ENCODE measurements at regions not wholly inside any gene's neighbourhood (a gene's known extent, or its start where the extent isn't known, plus 50 kb on each side); places are given as distances from the start of the nearest gene placed in this dataset.
A peak's percentile ranks its signal among the peaks of the same experiment; 100 is the strongest.

DNA sequence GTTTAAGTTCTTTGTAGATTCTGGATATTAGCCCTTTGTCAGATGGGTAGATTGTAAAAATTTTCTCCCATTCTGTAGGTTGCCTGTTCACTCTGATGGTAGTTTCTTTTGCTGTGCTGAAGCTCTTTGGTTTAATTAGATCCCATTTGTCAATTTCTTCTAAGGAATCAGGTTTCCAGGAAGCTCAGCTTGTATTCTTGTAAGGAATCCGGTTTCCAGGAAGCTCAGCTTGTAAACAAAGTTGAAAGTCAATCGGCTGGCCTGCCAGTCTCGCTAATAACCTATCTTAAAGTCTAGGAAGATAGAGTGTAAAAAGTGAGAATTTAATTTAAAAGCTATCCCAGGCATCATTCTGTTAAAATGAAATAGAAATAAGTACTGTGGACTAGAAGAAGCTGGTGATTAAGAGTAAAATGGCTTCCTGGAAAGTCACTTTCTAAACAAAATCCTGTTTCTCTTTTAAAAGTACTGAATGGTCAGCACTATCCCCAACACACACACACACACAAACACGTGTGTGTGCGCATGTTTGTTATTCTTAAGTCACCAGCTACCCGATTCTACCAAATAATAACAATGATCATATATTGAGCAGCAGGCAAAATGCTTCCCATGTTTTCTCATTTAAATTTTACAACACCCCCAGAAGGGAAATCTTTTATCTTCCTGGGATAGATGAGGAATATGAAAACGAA, 171.7 kb downstream of the PAPSS1 start:
- H3K36me3 Mint-ChIP-seq (ENCODE audit: low read depth) = no peaks in the 10 kb centered on the region
- TF ChIP-seq, protein P1, sequence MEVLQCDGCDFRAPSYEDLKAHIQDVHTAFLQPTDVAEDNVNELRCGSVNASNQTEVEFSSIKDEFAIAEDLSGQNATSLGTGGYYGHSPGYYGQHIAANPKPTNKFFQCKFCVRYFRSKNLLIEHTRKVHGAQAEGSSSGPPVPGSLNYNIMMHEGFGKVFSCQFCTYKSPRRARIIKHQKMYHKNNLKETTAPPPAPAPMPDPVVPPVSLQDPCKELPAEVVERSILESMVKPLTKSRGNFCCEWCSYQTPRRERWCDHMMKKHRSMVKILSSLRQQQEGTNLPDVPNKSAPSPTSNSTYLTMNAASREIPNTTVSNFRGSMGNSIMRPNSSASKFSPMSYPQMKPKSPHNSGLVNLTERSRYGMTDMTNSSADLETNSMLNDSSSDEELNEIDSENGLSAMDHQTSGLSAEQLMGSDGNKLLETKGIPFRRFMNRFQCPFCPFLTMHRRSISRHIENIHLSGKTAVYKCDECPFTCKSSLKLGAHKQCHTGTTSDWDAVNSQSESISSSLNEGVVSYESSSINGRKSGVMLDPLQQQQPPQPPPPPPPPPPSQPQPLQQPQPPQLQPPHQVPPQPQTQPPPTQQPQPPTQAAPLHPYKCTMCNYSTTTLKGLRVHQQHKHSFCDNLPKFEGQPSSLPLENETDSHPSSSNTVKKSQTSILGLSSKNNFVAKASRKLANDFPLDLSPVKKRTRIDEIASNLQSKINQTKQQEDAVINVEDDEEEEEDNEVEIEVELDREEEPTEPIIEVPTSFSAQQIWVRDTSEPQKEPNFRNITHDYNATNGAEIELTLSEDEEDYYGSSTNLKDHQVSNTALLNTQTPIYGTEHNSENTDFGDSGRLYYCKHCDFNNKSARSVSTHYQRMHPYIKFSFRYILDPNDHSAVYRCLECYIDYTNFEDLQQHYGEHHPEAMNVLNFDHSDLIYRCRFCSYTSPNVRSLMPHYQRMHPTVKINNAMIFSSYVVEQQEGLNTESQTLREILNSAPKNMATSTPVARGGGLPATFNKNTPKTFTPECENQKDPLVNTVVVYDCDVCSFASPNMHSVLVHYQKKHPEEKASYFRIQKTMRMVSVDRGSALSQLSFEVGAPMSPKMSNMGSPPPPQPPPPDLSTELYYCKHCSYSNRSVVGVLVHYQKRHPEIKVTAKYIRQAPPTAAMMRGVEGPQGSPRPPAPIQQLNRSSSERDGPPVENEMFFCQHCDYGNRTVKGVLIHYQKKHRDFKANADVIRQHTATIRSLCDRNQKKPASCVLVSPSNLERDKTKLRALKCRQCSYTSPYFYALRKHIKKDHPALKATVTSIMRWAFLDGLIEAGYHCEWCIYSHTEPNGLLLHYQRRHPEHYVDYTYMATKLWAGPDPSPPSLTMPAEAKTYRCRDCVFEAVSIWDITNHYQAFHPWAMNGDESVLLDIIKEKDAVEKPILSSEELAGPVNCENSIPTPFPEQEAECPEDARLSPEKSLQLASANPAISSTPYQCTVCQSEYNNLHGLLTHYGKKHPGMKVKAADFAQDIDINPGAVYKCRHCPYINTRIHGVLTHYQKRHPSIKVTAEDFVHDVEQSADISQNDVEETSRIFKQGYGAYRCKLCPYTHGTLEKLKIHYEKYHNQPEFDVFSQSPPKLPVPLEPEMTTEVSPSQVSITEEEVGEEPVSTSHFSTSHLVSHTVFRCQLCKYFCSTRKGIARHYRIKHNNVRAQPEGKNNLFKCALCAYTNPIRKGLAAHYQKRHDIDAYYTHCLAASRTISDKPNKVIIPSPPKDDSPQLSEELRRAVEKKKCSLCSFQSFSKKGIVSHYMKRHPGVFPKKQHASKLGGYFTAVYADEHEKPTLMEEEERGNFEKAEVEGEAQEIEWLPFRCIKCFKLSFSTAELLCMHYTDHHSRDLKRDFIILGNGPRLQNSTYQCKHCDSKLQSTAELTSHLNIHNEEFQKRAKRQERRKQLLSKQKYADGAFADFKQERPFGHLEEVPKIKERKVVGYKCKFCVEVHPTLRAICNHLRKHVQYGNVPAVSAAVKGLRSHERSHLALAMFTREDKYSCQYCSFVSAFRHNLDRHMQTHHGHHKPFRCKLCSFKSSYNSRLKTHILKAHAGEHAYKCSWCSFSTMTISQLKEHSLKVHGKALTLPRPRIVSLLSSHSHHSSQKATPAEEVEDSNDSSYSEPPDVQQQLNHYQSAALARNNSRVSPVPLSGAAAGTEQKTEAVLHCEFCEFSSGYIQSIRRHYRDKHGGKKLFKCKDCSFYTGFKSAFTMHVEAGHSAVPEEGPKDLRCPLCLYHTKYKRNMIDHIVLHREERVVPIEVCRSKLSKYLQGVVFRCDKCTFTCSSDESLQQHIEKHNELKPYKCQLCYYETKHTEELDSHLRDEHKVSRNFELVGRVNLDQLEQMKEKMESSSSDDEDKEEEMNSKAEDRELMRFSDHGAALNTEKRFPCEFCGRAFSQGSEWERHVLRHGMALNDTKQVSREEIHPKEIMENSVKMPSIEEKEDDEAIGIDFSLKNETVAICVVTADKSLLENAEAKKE (CRISPR knock-in tag; IDR thresholded peaks at IDR 0.05) = no peak
- no peak for TF ChIP-seq NANOG (IDR thresholded peaks at IDR 0.05; ENCODE audit: borderline replicate concordance)
- TF ChIP-seq, protein P2, sequence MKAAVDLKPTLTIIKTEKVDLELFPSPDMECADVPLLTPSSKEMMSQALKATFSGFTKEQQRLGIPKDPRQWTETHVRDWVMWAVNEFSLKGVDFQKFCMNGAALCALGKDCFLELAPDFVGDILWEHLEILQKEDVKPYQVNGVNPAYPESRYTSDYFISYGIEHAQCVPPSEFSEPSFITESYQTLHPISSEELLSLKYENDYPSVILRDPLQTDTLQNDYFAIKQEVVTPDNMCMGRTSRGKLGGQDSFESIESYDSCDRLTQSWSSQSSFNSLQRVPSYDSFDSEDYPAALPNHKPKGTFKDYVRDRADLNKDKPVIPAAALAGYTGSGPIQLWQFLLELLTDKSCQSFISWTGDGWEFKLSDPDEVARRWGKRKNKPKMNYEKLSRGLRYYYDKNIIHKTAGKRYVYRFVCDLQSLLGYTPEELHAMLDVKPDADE (IDR thresholded peaks at IDR 0.05) = no peak
- no peak for TF ChIP-seq STAT1 (IDR thresholded peaks at IDR 0.05; ENCODE audit: unreplicated experiment)
- no peak for TF ChIP-seq EZH2phosphoT487 (IDR thresholded peaks at IDR 0.05; ENCODE audit: unreplicated experiment)
- TF ChIP-seq, protein P3, sequence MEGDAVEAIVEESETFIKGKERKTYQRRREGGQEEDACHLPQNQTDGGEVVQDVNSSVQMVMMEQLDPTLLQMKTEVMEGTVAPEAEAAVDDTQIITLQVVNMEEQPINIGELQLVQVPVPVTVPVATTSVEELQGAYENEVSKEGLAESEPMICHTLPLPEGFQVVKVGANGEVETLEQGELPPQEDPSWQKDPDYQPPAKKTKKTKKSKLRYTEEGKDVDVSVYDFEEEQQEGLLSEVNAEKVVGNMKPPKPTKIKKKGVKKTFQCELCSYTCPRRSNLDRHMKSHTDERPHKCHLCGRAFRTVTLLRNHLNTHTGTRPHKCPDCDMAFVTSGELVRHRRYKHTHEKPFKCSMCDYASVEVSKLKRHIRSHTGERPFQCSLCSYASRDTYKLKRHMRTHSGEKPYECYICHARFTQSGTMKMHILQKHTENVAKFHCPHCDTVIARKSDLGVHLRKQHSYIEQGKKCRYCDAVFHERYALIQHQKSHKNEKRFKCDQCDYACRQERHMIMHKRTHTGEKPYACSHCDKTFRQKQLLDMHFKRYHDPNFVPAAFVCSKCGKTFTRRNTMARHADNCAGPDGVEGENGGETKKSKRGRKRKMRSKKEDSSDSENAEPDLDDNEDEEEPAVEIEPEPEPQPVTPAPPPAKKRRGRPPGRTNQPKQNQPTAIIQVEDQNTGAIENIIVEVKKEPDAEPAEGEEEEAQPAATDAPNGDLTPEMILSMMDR (conservative IDR thresholded peaks at IDR 0.05; ENCODE audit: low read depth in 2 of 2) = no peak
- TF ChIP-seq, protein P4, sequence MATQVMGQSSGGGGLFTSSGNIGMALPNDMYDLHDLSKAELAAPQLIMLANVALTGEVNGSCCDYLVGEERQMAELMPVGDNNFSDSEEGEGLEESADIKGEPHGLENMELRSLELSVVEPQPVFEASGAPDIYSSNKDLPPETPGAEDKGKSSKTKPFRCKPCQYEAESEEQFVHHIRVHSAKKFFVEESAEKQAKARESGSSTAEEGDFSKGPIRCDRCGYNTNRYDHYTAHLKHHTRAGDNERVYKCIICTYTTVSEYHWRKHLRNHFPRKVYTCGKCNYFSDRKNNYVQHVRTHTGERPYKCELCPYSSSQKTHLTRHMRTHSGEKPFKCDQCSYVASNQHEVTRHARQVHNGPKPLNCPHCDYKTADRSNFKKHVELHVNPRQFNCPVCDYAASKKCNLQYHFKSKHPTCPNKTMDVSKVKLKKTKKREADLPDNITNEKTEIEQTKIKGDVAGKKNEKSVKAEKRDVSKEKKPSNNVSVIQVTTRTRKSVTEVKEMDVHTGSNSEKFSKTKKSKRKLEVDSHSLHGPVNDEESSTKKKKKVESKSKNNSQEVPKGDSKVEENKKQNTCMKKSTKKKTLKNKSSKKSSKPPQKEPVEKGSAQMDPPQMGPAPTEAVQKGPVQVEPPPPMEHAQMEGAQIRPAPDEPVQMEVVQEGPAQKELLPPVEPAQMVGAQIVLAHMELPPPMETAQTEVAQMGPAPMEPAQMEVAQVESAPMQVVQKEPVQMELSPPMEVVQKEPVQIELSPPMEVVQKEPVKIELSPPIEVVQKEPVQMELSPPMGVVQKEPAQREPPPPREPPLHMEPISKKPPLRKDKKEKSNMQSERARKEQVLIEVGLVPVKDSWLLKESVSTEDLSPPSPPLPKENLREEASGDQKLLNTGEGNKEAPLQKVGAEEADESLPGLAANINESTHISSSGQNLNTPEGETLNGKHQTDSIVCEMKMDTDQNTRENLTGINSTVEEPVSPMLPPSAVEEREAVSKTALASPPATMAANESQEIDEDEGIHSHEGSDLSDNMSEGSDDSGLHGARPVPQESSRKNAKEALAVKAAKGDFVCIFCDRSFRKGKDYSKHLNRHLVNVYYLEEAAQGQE (IDR thresholded peaks at IDR 0.05; ENCODE audit: unreplicated experiment) = no peak
- no peak for TF ChIP-seq JUNB (IDR thresholded peaks at IDR 0.05; ENCODE audit: unreplicated experiment)
- Histone ChIP-seq H3K4me2 (peak overlapping the region; percentile 25; the same call in 1 of the 2 replicates), H4K20me1 (replicated peaks; ENCODE audit: insufficient read depth) (no peaks in the 10 kb centered on the region), H3K27me3 (ENCODE audit: insufficient read depth) (no peaks in the 10 kb centered on the region), H3K27ac (ENCODE audit: low read depth) (no peak overlapping the region; the same call in 1 of the 2 replicates), H2AFZ (no peak overlapping the region), H3K36me3 (ENCODE audit: insufficient read depth) (no peaks in the 10 kb centered on the region), H3K79me2 (replicated peaks; ENCODE audit: insufficient read depth) (no peaks in the 10 kb centered on the region), H3F3A (replicated peaks; ENCODE audit: low read depth) (no peaks in the 10 kb centered on the region), H3K4me3 (no peak overlapping the region), H3K4me1 (ENCODE audit: insufficient read depth) (0 out of 2 replicates have a peak, but pooled peaks cover 6% of the 10 kb centered on the region), H3K9me2 (ENCODE audit: insufficient read depth) (no peaks in the 10 kb centered on the region)
- peaks cover 2% of the 10 kb centered on the region for H3K27me3 Mint-ChIP-seq (ENCODE audit: insufficient read depth, low read depth, poor library complexity)
- H3K4me1 Mint-ChIP-seq = peaks cover 4% of the 10 kb centered on the region; the same call in 2 of the 3 replicates
- peak overlapping the region; percentile 41; the same call in 1 of the 2 replicates for H3K27ac Mint-ChIP-seq
- ATAC-seq (no peak), DNase-seq (ENCODE audit: low spot score) (peak; percentile 51)
- H3K4me3 Mint-ChIP-seq = no peak overlapping the region
- peaks cover 5% of the 10 kb centered on the region; the same call in 2 of the 3 replicates for H3K9me3 Mint-ChIP-seq

All from GM23338 (cell line).